ENCODE measurements at regions not wholly inside any gene's neighbourhood (a gene's known extent, or its start where the extent isn't known, plus 50 kb on each side); places are given as distances from the start of the nearest gene placed in this dataset.

DNA sequence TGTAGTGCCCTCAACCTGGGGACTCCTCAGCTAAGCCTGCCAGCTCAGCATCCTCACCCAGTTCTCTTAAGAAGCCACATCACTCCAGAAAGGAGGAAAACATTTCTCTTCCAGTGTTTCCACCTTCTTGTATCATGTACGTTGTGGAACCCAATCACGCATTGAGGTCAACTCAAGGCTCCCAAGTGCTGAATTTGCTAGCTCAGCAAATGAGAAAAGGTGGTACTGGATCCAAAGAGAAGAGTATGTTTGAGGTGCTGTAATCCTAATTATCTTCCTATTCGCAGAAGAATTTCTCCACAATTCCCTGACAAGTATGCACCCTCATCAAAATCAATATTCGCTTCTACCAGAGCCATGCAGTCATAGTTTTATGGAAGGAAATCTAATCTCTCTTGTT, 335.0 kb upstream of the C16orf82 start:
- Histone ChIP-seq H3K27ac (no peak overlapping the region), H3K4me3 (replicated peaks in 1 of 3) (no peak overlapping the region), H3K27me3 (no peaks in the 10 kb centered on the region), H3K36me3 (no peaks in the 10 kb centered on the region), H3K4me1 (no peaks in the 10 kb centered on the region), H3K9me3 (no peaks in the 10 kb centered on the region)
- intact Hi-C loops (cut with DNase I): no loop called here
- 87 to 91% methylated on average over 4 of the region's 4 CpGs for WGBS, 2 donors
- TF ChIP-seq, protein P1, sequence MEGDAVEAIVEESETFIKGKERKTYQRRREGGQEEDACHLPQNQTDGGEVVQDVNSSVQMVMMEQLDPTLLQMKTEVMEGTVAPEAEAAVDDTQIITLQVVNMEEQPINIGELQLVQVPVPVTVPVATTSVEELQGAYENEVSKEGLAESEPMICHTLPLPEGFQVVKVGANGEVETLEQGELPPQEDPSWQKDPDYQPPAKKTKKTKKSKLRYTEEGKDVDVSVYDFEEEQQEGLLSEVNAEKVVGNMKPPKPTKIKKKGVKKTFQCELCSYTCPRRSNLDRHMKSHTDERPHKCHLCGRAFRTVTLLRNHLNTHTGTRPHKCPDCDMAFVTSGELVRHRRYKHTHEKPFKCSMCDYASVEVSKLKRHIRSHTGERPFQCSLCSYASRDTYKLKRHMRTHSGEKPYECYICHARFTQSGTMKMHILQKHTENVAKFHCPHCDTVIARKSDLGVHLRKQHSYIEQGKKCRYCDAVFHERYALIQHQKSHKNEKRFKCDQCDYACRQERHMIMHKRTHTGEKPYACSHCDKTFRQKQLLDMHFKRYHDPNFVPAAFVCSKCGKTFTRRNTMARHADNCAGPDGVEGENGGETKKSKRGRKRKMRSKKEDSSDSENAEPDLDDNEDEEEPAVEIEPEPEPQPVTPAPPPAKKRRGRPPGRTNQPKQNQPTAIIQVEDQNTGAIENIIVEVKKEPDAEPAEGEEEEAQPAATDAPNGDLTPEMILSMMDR (IDR thresholded peaks at IDR 0.05): no peak
- TF ChIP-seq POLR2A (IDR thresholded peaks at IDR 0.05): no peak
- no peak for DNase-seq

DNA sequence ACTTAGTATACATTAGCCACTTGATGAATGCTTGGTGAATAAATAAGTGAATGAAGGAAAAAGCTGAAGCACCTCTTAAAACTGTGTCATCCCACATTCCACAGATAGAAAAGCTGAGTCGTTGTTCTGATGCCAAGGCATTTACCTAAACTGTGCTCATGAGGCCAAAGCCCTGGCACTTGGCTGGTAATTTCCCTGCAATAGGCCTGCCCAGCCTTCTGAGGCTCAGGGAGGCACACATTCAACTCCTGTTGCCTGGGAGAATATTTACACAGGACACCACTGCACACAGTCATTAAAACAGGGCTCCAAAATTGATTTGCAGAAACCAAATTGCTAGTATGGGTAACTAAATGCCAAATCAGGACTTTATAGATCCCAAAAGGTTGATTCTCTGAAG, 333.0 kb upstream of the C16orf82 start:
- DNase-seq: no peak
- Histone ChIP-seq H3K27me3 (no peaks in the 10 kb centered on the region), H3K27ac (no peak overlapping the region), H3K4me1 (no peaks in the 10 kb centered on the region), H3K4me3 (replicated peaks in 1 of 3) (no peak overlapping the region), H3K36me3 (no peaks in the 10 kb centered on the region), H3K9me3 (no peaks in the 10 kb centered on the region)
- TF ChIP-seq, protein P1 (IDR thresholded peaks at IDR 0.05): no peak
- no peak for TF ChIP-seq POLR2A (IDR thresholded peaks at IDR 0.05)
- 35% methylated on average over 1 of the region's 1 CpG for WGBS, 2 donors
- intact Hi-C loops (cut with DNase I): no loop called here

DNA sequence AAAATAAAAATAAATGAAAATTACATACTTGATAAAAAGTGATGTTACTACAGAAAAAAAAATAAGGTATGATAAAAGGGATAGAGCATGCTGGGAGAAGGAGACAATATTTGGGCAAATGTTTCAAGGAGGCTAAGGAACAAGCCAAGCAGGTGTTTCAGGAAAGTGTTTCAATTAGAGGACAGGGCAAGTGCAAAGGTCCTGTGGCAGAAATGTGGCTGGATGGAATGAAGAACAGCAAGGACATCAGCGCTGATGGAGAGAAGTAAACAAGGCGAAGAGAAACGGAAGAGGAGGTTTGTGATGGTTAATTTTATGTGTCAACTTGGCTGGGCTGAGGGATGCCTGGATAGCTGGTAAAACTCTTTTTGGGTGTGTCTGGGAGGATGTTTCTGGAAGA, 331.2 kb upstream of the C16orf82 start:
- Histone ChIP-seq H3K4me1 (no peaks in the 10 kb centered on the region), H3K27me3 (no peaks in the 10 kb centered on the region), H3K36me3 (no peaks in the 10 kb centered on the region), H3K27ac (no peak overlapping the region), H3K9me3 (no peaks in the 10 kb centered on the region), H3K4me3 (replicated peaks in 1 of 3) (no peak overlapping the region)
- no peak for DNase-seq
- 93 to 94% methylated on average over 3 of the region's 3 CpGs for WGBS, 2 donors
- intact Hi-C loops (cut with DNase I): no loop called here
- no peak for TF ChIP-seq POLR2A (IDR thresholded peaks at IDR 0.05)
- TF ChIP-seq, protein P1 (IDR thresholded peaks at IDR 0.05): no peak

GRCh38 chr16:26736084-26736483, 330.6 kb upstream of the C16orf82 start:
- intact Hi-C loops (cut with DNase I): no loop called here
- TF ChIP-seq, protein P1 (IDR thresholded peaks at IDR 0.05): no peak
- TF ChIP-seq POLR2A (IDR thresholded peaks at IDR 0.05): no peak
- no peak for DNase-seq
- Histone ChIP-seq H3K27me3 (no peaks in the 10 kb centered on the region), H3K4me3 (replicated peaks in 1 of 3) (no peak overlapping the region), H3K9me3 (no peaks in the 10 kb centered on the region), H3K4me1 (no peaks in the 10 kb centered on the region), H3K27ac (no peak overlapping the region), H3K36me3 (no peaks in the 10 kb centered on the region)
- 88 to 97% methylated on average over 4 of the region's 4 CpGs for WGBS, 2 donors

DNA sequence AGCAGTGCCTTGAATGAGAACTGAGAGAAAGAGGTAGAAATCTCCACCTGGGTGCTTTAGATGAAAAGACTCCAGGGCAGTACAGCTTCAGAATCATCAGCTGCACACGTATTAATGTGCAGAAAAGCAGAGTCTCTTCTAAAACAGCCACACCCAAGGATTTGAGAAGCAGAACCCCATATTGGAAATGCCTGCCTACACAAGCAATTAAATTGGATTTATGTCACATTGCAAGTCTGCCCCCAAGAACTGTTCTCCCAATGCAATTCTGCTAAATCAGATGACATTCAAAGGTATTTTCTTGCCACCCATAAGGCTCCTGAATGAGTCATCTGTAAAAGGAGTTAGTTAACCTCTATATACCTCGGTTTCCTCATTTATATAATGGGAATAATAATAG, 326.0 kb upstream of the C16orf82 start:
- no peak for TF ChIP-seq POLR2A (IDR thresholded peaks at IDR 0.05)
- H3K4me1 ChIP-seq: no peaks in the 10 kb centered on the region
- intact Hi-C loops (cut with DNase I): no loop called here
- 87 to 90% methylated on average over 2 of the region's 2 CpGs for WGBS, 2 donors
- no peak overlapping the region for H3K27ac ChIP-seq
- no peak overlapping the region for H3K4me3 ChIP-seq (replicated peaks in 1 of 3)
- no peak for DNase-seq
- H3K9me3 ChIP-seq: no peaks in the 10 kb centered on the region
- H3K36me3 ChIP-seq: no peaks in the 10 kb centered on the region
- no peaks in the 10 kb centered on the region for H3K27me3 ChIP-seq

DNA sequence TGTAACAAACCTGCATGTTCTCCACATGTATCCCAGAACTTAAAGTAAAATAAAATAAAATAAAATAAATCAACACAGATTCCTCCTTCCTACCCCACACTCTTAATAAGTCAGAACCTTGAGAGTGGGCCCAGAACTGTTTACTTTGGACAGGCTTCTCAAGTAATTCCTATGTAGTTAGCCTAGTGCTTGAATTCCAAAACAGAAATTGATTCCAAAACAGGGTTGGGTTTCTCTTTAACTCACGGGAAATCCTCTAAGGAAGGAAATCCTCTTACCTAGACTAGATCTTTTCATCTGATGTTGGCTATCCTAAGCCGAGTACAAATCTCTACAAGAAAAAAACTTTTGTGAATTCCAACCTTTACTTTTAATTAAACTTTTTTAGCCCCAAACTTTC, 324.7 kb upstream of the C16orf82 start:
- no peak overlapping the region for H3K27ac ChIP-seq
- H3K27me3 ChIP-seq: no peaks in the 10 kb centered on the region
- intact Hi-C loops (cut with DNase I): no loop called here
- no peaks in the 10 kb centered on the region for H3K4me1 ChIP-seq
- H3K36me3 ChIP-seq: no peaks in the 10 kb centered on the region
- DNase-seq: no peak
- no peak overlapping the region for H3K4me3 ChIP-seq (replicated peaks in 1 of 3)
- no peaks in the 10 kb centered on the region for H3K9me3 ChIP-seq
- 8 to 10% methylated on average over 2 of the region's 2 CpGs for WGBS, 2 donors
- TF ChIP-seq, protein P1 (IDR thresholded peaks at IDR 0.05): no peak
- no peak for TF ChIP-seq POLR2A (IDR thresholded peaks at IDR 0.05)
